Spinal cord (tissue), 9 donors: ENCODE measurements at regions not wholly inside any gene's neighbourhood (a gene's known extent, or its start where the extent isn't known, plus 50 kb on each side); places are given as distances from the start of the nearest gene placed in this dataset.

Experiments used
- DNase-seq, 6 donors: peaks; one replicate each; pipeline versions ENCODE4 v3.0.0 to v3.0.0-alpha.2; 2013 to 2015; ENCODE audit warnings: low spot score in 6 of 6, low read depth in 4 of 6
- H3K27ac ChIP-seq: one replicate; pipeline ENCODE4 v1.5.1; 2013; ENCODE audit warnings: low read depth, low read length, control low read depth
- H3K27me3 ChIP-seq: one replicate; pipeline ENCODE4 v1.6.1; 2013; ENCODE audit warnings: low read length; ENCODE audit not compliant: control insufficient read depth, insufficient read depth
- H3K36me3 ChIP-seq: one replicate; pipeline ENCODE4 v1.6.1; 2013; ENCODE audit warnings: low read length; ENCODE audit not compliant: control insufficient read depth, insufficient read depth
- H3K4me1 ChIP-seq: one replicate; pipeline ENCODE4 v1.6.1; 2013; ENCODE audit warnings: low read length; ENCODE audit not compliant: control insufficient read depth, insufficient read depth
- H3K4me3 ChIP-seq: one replicate; pipeline ENCODE4 v1.5.1; 2013; ENCODE audit warnings: low read depth, low read length, control low read depth
- H3K9me3 ChIP-seq: one replicate; pipeline ENCODE4 v1.6.1; 2013; ENCODE audit warnings: low read length; ENCODE audit not compliant: control insufficient read depth, insufficient read depth
- WGBS: methylation state at CpG from one replicate; pipeline ENCODE4 v1.1.5; 2013; ENCODE audit warnings: missing lambda C conversion rate; ENCODE audit not compliant: insufficient coverage; 5-methylcytosine and 5-hydroxymethylcytosine counted together
- donor health status: healthy.

- Histone ChIP-seq H3K27ac (no peak overlapping the region), H3K9me3 (no peaks in the 10 kb centered on the region), H3K4me3 (no peak overlapping the region), H3K27me3 (no peaks in the 10 kb centered on the region), H3K4me1 (no peaks in the 10 kb centered on the region), H3K36me3 (no peaks in the 10 kb centered on the region)
- no CpG with 5 or more reads among the region's 2 CpGs for WGBS
- no peak for DNase-seq
Observed at GRCh38 chr15:53462651-53463050, 296.8 kb downstream of the WDR72 start.

GRCh38 chr15:53461677-53462076 lies 297.8 kb downstream of the WDR72 start:
- no peak for DNase-seq
- WGBS, result 100% methylated on average over 1 of the region's 3 CpGs
- no peaks in the 10 kb centered on the region for H3K27me3 ChIP-seq
- no peak overlapping the region for H3K4me3 ChIP-seq
- no peaks in the 10 kb centered on the region for H3K9me3 ChIP-seq
- H3K27ac ChIP-seq, result no peak overlapping the region
- no peaks in the 10 kb centered on the region for H3K4me1 ChIP-seq
- no peaks in the 10 kb centered on the region for H3K36me3 ChIP-seq

- no peaks in the 10 kb centered on the region for H3K27me3 ChIP-seq
- DNase-seq, result no peak
- no peaks in the 10 kb centered on the region for H3K36me3 ChIP-seq
- H3K4me3 ChIP-seq, result no peak overlapping the region
- no peaks in the 10 kb centered on the region for H3K9me3 ChIP-seq
- H3K27ac ChIP-seq, result no peak overlapping the region
- H3K4me1 ChIP-seq, result no peaks in the 10 kb centered on the region
- 86% methylated on average over 1 of the region's 1 CpG for WGBS
Observed at GRCh38 chr15:53458736-53459135, 300.7 kb downstream of the WDR72 start.

GRCh38 chr15:53457479-53457878 lies 302.0 kb downstream of the WDR72 start:
- Histone ChIP-seq H3K27me3 (no peaks in the 10 kb centered on the region), H3K27ac (no peak overlapping the region), H3K36me3 (no peaks in the 10 kb centered on the region), H3K4me1 (no peaks in the 10 kb centered on the region), H3K4me3 (no peak overlapping the region), H3K9me3 (no peaks in the 10 kb centered on the region)
- WGBS, result no CpG with 5 or more reads among the region's 3 CpGs
- DNase-seq, result no peak

- no peaks in the 10 kb centered on the region for H3K36me3 ChIP-seq
- no peak overlapping the region for H3K4me3 ChIP-seq
- no peak for DNase-seq
- no peaks in the 10 kb centered on the region for H3K9me3 ChIP-seq
- no peaks in the 10 kb centered on the region for H3K27me3 ChIP-seq
- WGBS, result 92% methylated on average over 3 of the region's 8 CpGs
- no peak overlapping the region for H3K27ac ChIP-seq
- no peaks in the 10 kb centered on the region for H3K4me1 ChIP-seq
Observed at GRCh38 chr15:53454843-53455721, 304.4 kb downstream of the WDR72 start.

GRCh38 chr15:53454535-53454842 lies 305.0 kb downstream of the WDR72 start:
- H3K27ac ChIP-seq, result no peak overlapping the region
- no peaks in the 10 kb centered on the region for H3K4me1 ChIP-seq
- 97% methylated on average over 5 of the region's 5 CpGs for WGBS
- no peak overlapping the region for H3K4me3 ChIP-seq
- DNase-seq, result no peak
- no peaks in the 10 kb centered on the region for H3K36me3 ChIP-seq
- H3K9me3 ChIP-seq, result no peaks in the 10 kb centered on the region
- no peaks in the 10 kb centered on the region for H3K27me3 ChIP-seq

GRCh38 chr15:53453253-53454105 lies 306.0 kb downstream of the WDR72 start:
- no peak overlapping the region for H3K27ac ChIP-seq
- no peaks in the 10 kb centered on the region for H3K27me3 ChIP-seq
- DNase-seq, result no peak
- H3K4me1 ChIP-seq, result peaks cover 2% of the 10 kb centered on the region
- H3K4me3 ChIP-seq, result no peak overlapping the region
- WGBS, result 94% methylated on average over 2 of the region's 2 CpGs
- H3K36me3 ChIP-seq, result no peaks in the 10 kb centered on the region
- no peaks in the 10 kb centered on the region for H3K9me3 ChIP-seq

- Histone ChIP-seq H3K36me3 (no peaks in the 10 kb centered on the region), H3K4me3 (no peak overlapping the region), H3K27ac (no peak overlapping the region), H3K27me3 (no peaks in the 10 kb centered on the region), H3K9me3 (no peaks in the 10 kb centered on the region), H3K4me1 (peaks cover 4% of the 10 kb centered on the region)
- 7% methylated on average over 4 of the region's 7 CpGs for WGBS
- peak in 4 of 6 donors; percentile 17 to 74 (median 32) for DNase-seq
Observed at GRCh38 chr15:53448232-53449015, 311.0 kb downstream of the WDR72 start.

- Histone ChIP-seq H3K36me3 (no peaks in the 10 kb centered on the region), H3K27me3 (no peaks in the 10 kb centered on the region), H3K27ac (no peak overlapping the region), H3K9me3 (no peaks in the 10 kb centered on the region), H3K4me3 (no peak overlapping the region), H3K4me1 (peaks cover 4% of the 10 kb centered on the region)
- WGBS, result no CpG with 5 or more reads among the region's 1 CpG
- DNase-seq, result no peak
Observed at GRCh38 chr15:53447742-53448141, 311.7 kb downstream of the WDR72 start.
